Fibroblast of skin of right biceps (primary cell): ENCODE measurements at regions not wholly inside any gene's neighbourhood (a gene's known extent, or its start where the extent isn't known, plus 50 kb on each side); places are given as distances from the start of the nearest gene placed in this dataset.
A peak's percentile ranks its signal among the peaks of the same experiment; 100 is the strongest.

Source experiments
- DNase-seq: peaks from one replicate; pipeline ENCODE4 v3.0.0-alpha.2; 2013

DNA sequence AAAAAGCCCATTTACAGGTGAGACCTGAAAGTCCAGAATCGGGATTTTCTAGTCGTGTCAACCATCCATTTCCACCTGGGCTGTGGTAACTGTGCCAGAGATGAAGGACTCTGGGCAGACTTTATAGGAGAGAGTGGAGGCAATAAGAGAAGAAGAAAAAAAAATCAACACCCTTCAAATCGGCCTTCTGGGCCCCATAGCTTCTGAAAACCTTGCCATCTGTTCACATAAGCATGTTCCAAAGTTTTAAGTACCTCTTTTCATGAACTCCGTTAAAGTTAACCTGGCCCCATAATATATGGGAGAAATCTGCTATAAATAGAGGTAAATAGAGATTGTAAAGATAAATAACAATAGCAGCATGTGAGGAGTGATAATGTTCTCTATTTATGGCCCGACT is 470.5 kb downstream of the MIAT start:
- no peak for DNase-seq

DNA sequence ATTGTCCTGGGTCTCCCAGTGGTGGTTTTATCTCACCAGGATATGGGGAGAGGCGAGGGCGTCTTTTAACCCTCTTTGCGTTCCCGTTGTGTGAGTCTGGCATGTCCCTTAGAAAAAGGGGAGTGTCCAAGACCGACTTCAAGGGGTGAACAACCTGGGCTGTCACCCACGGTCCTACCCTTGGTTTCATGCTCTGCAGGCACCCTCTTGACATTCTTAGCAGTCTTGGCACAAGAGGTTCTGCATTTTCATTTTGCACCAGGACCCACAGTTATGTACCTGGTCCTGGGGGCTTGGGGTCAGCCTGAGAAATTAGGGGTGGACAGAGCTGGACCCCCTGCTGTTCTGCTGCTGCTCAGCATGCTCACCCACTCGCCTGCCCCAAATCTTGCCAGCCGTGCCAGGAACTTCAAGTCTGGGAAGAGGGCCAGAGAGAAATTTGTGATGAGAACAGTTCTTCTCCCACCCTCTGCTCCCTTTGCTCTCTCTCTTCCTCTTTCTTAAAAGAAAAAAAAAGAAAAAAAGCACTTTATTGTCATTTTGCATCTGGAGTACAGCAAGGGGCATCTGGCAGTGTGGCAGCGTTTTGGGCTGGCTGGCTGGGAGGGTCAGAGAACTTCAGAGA is 471.2 kb downstream of the MIAT start:
- DNase-seq = no peak

- DNase-seq = peak; percentile 91
Measured at GRCh38 chr22:27129266-27129665, 471.9 kb downstream of the MIAT start.

DNA sequence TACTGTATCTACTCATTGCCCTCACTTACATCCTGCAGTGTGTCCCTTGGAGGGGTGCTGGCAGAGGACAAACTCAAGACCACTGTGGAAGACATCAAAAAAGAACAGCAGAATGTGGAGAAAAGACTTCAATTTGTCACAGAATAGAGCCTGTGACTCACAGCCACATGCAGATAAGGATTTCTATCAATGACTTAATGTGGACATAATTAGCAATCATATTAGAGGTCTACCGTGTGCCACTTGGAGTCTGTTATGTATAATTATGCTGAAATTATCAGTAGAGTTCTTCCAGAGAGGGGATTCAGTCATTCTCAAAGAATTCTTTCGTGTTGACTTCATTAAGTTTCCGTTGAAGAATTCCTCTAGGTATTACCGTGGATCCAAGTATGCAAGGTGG is 473.5 kb downstream of the MIAT start:
- DNase-seq = peak; percentile 58

- DNase-seq = no peak
Measured at GRCh38 chr22:27131346-27131745, 474.0 kb downstream of the MIAT start.

GRCh38 chr22:27132400-27132799 is 475.0 kb downstream of the MIAT start:
- DNase-seq = no peak

DNA sequence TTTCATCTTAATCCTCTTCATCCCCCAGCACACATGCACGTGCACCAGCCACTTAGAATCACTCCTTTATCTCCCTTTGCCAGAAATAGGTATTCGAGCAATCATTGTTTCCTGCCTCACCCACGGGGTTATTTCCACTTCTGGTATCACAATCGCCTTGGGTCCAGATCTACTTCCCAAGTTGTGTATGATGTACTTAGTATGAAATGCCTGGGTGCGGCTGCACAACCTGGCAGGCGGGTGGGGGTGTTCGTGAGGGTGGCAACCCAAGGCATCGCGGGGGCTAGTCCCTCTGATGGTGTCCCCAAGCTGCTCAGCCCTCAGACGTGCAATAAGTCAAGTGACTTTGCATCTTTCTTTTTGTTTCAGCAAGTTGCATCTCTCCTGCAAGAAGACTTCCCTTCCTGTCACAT is 475.6 kb downstream of the MIAT start:
- DNase-seq = no peak

DNA sequence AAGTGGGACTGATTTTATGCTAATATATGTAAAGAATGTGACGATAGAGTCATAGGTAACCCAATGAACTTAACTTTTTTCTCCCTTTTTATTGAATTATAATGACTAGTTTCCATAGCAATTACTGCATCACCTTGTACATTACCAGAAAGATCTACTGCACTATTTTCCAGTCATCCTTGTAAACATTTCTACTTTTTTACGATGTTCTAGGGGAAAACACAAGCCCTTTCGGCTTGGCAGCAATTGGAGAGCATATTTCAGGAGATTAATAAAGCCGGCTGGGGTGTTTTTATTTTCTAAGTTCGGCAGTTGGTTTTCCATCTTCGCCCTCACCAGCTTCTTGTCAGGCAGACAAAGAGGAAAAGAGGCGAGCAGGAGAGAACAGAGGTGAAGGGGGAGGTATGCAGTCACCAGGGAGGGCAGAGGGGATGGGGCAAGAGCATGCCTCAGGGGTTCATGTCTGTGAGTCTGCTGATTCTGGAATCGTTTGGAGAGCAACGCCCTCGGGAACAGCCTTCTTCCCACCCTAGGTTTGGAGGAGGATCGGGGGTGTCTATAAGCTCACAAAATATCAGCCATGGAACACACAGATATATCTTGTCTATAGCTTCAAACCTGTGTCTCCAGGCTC is 476.4 kb downstream of the MIAT start:
- DNase-seq = no peak

DNA sequence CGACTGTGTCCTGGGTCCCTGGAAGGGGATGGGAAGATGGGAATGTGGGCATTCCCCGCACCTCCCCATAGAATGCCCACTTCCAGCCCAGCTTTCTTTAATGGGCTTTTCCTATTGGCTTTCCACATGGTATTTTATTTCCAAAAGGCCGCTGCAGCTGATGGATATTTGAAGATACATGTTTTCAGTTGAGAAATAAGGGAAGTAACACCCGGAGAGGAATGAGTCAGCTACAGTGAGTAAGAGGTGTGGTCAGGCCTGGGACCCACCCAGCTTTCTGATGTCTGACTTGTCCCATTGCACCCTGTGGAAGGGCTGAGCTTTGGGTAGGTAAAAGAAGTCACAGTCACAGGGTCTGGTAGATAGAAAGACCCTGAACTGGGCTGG is 476.9 kb downstream of the MIAT start:
- DNase-seq = peak; percentile 97

DNA sequence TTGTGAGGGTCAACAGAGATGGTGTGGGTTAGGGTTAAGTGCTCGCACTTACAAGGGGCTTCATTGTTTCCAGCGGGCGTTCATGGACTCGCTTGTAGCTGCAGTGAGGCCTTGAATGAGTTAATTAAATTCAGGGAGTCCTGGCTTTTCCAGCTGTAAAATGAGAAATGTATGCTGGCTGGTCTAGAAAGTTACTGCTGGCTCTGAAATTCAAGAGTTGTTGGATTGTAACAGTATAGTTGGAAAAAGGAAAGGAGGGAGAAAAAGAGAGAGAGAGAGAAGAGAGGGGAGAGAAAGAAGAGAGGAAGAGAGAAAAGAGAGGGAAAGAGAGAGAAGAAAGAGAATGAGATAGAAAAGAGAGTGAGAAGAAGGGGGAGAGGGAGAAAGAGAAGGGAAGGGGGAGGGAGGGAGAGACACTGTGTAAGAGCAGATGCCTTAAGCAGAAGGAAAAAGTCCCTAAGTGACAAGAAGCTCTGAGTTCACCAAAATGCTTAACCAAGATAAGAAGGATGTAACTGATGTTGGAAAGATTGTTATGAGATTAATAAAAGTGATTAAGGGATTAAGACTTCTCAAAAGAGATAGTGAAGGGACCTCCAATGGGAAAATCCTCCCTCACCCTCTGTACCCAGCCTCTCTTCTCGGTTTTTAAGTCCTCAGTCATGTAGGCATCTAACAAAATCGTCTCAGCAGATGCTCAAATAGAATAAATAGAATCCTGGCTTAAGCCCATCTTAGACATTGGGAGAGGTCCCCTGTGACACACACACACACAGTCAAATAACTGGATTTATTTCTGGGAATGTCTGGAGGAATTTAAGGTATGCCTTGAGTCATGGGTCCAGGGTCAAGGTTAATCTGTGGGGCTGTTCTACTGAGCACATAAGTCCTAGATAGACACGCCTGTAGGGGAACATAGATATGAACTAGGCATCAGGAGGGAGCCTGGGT is 477.9 kb downstream of the MIAT start:
- DNase-seq = peak; percentile 96

GRCh38 chr22:27136596-27136995 is 479.2 kb downstream of the MIAT start:
- DNase-seq = no peak

- DNase-seq = no peak
Measured at GRCh38 chr22:27137871-27138337, 480.5 kb downstream of the MIAT start.

DNA sequence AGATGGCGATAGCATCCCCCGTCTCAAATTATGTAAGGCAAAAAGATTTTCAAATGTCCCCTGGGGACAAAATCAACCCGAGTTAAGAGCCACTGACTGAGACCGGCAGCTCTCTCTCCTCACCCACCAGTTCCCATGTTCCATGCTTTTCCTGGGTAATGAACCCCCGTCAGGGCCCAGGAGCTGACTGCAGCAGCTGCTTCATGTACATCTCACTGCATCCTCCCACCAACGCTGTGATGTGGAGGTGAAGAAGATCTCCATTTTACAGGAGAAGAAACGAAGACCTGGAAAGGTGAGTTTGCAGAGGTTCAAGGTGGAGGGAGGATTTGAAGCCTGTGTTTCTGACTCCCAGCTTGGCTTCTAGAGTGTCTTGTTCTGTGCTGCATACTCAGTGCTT is 481.1 kb downstream of the MIAT start:
- DNase-seq = no peak

- DNase-seq = peak; percentile 92
Measured at GRCh38 chr22:27139935-27140511, 482.6 kb downstream of the MIAT start.

GRCh38 chr22:27142286-27142685 is 484.9 kb downstream of the MIAT start:
- DNase-seq = peak; percentile 61

DNA sequence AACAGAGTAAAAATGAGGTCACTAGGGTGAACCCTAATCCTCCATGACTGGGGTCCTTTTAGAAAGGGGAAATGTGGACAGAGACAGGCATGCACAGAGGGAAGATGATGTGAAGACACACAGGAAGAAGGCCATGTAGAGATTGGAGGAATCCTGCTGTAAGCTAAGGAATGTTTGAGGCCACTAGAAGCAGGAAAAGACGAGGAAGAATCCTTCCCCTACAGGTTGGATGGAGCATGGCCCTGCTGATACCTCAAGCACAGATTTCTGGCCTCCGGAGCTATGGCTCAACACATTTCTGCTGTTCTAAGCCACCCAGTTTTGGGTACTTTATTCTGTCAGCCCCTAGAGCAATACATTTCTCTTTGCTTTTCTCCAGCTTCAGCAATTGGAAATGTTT is 486.9 kb downstream of the MIAT start:
- peak; percentile 55 for DNase-seq

- no peak for DNase-seq
Measured at GRCh38 chr22:27146866-27147633, 489.7 kb downstream of the MIAT start.

DNA sequence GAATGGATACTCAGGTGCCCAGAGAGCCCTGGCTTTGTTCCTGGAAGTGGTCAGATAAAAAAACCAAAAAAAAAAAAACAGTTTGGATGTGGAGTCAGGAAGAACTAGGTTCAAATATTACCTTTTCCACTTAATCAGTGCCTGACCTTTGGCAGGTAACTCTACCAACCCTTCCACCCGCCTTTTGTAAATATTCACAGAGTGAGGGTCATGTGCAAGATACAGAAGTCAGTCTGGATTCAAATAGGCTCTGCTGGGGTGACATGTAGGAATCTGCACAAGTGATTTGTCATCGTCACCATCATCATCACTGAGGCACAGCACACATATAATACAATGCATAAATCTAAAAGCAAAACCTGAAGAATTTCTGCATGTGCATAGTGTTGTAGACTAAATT is 490.7 kb downstream of the MIAT start:
- no peak for DNase-seq

- no peak for DNase-seq
Measured at GRCh38 chr22:27148886-27149470, 491.6 kb downstream of the MIAT start.

DNA sequence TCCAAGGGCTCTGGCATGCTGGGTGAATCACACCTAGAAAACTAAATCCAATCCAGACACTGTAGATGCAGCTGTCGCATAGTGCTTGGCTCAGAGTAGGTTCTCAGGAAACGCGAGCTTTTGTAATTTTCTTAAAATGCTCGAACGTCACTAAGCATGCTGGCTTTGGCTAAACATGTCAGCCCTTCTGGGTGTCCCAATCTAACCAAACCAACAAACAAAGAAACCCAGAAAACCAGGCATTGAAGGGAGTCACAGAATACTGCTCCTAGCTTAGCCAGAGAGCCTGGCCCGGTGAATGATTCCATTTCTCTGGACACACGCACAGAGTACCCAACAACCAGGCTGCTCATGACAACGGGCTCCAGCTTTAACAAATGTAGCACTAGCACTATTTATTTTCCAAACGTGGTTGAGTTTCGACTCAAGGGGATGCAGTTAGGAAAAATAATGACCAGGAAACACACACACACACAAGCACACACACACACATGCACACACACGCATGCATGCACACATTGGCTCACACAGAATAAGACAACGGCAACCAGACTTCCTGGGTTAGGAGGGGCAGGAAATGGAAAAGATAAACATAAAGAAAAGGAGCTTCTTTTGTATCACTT is 492.6 kb downstream of the MIAT start:
- DNase-seq = peak; percentile 61

DNA sequence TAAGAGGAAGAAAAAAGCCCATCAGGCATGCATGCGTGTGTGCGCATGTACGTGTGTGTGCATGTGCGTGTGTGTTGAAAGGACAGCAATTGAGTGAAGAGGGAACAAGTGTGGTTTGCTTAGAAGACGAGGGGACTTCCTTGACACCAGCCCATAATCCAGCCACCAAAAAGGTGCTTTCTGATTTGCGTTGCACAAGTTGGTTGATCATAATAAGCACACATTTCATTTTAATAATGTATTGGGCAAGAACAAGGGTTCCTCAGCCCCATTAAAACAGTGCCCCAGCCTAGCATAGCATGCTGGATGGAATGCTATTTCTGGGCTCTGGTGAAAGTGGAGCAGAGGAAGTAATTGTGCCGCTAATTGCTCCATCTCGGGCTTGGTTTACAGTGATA is 493.2 kb downstream of the MIAT start:
- no peak for DNase-seq

- DNase-seq = no peak
Measured at GRCh38 chr22:27151407-27151806, 494.0 kb downstream of the MIAT start.
